PC-9 (cell line): ENCODE measurements at regions not wholly inside any gene's neighbourhood (a gene's known extent, or its start where the extent isn't known, plus 50 kb on each side); places are given as distances from the start of the nearest gene placed in this dataset.

Experiments
- CTCF ChIP-seq: fragments of 200-600 bp; sonication (generic); conservative IDR thresholded peaks from 2 replicates; pipeline ENCODE4 v1.6.1; 2017; ENCODE audit warnings: mixed run types, antibody characterized with exemption, mild to moderate bottlenecking, moderate library complexity
- EZH2 ChIP-seq: fragments of 200-600 bp; sonication (generic); IDR thresholded peaks from 2 replicates; pipeline ENCODE4 v1.8.0; 2017; ENCODE audit warnings: antibody characterized with exemption, low read depth

GRCh38 chr20:40765814-40766480, 76.9 kb upstream of the MAFB start:
- no peak for TF ChIP-seq CTCF
- TF ChIP-seq EZH2 = no peak
